HG02938 (cell line): ENCODE measurements at regions not wholly inside any gene's neighbourhood (a gene's known extent, or its start where the extent isn't known, plus 50 kb on each side); places are given as distances from the start of the nearest gene placed in this dataset.

Experiments used
- ATAC-seq: cut with Tn5 transposase; IDR thresholded peaks from one replicate; pipeline ENCODE4 v1.9.1; 2021; ENCODE audit warnings: mild to moderate bottlenecking, moderate library complexity; ENCODE audit not compliant: unreplicated experiment

- no peak for ATAC-seq
These were observed 391.2 kb upstream of the MAP3K7 start for GRCh38 chr6:90978046-90978445.

GRCh38 chr6:90977513-90977912 lies 390.6 kb upstream of the MAP3K7 start:
- no peak for ATAC-seq

GRCh38 chr6:90976341-90976740 lies 389.5 kb upstream of the MAP3K7 start:
- no peak for ATAC-seq

- ATAC-seq: no peak
These were observed 388.9 kb upstream of the MAP3K7 start for GRCh38 chr6:90975741-90976140.

- no peak for ATAC-seq
These were observed 386.3 kb upstream of the MAP3K7 start for GRCh38 chr6:90973188-90973587.

- no peak for ATAC-seq
These were observed 383.8 kb upstream of the MAP3K7 start for GRCh38 chr6:90970672-90971071.

- no peak for ATAC-seq
These were observed 380.6 kb upstream of the MAP3K7 start for GRCh38 chr6:90967471-90967870.

GRCh38 chr6:90960324-90960723 lies 373.5 kb upstream of the MAP3K7 start:
- no peak for ATAC-seq

GRCh38 chr6:90955246-90955645 lies 368.4 kb upstream of the MAP3K7 start:
- no peak for ATAC-seq

GRCh38 chr6:90953405-90954161 lies 366.7 kb upstream of the MAP3K7 start:
- ATAC-seq: no peak

GRCh38 chr6:90952176-90952575 lies 365.3 kb upstream of the MAP3K7 start:
- no peak for ATAC-seq

GRCh38 chr6:90948540-90948939 lies 361.7 kb upstream of the MAP3K7 start:
- ATAC-seq: no peak

GRCh38 chr6:90947184-90948064 lies 360.6 kb upstream of the MAP3K7 start:
- ATAC-seq: no peak

- no peak for ATAC-seq
These were observed 355.0 kb upstream of the MAP3K7 start for GRCh38 chr6:90941885-90942284.

GRCh38 chr6:90940812-90941481 lies 354.1 kb upstream of the MAP3K7 start:
- ATAC-seq: peak; percentile 97

- no peak for ATAC-seq
These were observed 353.0 kb upstream of the MAP3K7 start for GRCh38 chr6:90939906-90940305.

GRCh38 chr6:90938122-90938521 lies 351.2 kb upstream of the MAP3K7 start:
- ATAC-seq: no peak

- ATAC-seq: no peak
These were observed 349.4 kb upstream of the MAP3K7 start for GRCh38 chr6:90936286-90936685.

- no peak for ATAC-seq
These were observed 348.1 kb upstream of the MAP3K7 start for GRCh38 chr6:90934966-90935365.

- no peak for ATAC-seq
These were observed 347.2 kb upstream of the MAP3K7 start for GRCh38 chr6:90934081-90934480.

GRCh38 chr6:90932351-90932750 lies 345.5 kb upstream of the MAP3K7 start:
- ATAC-seq: no peak

GRCh38 chr6:90928051-90928450 lies 341.2 kb upstream of the MAP3K7 start:
- no peak for ATAC-seq
